ENCODE measurements at regions not wholly inside any gene's neighbourhood (a gene's known extent, or its start where the extent isn't known, plus 50 kb on each side); places are given as distances from the start of the nearest gene placed in this dataset.

- H3K4me2 ChIP-seq = no peak overlapping the region
- CTCF ChIA-PET = interaction anchor here (1.1 to 3.6 kb wide), 2 partner anchors 22 to 84 kb away, joined by 3 to 14 read pairs; no protein-coding TSS in a partner anchor
- no peaks in the 10 kb centered on the region for H3K36me3 ChIP-seq (replicated peaks in 1 of 2; ENCODE audit: control insufficient read depth in 1 of 2, insufficient read depth in 2 of 2, low read length in 1 of 2)
- H3K4me1 ChIP-seq (ENCODE audit: control insufficient read depth in 1 of 2, insufficient read depth in 2 of 2, low read depth in 1 of 2, low read length in 1 of 2) = no peaks in the 10 kb centered on the region
- no peaks in the 10 kb centered on the region for H3K9me2 ChIP-seq
- H3K4me3 ChIP-seq (ENCODE audit: low read depth in 2 of 2, low read length in 1 of 2) = no peak overlapping the region
- no peaks in the 10 kb centered on the region for H3F3A ChIP-seq (replicated peaks; ENCODE audit: insufficient read depth)
- H2AFZ ChIP-seq (ENCODE audit: low read depth) = no peak overlapping the region
- TF ChIP-seq RAD21 (IDR thresholded peaks at IDR 0.05; ENCODE audit: low read length) (no peak), RFX5 (IDR thresholded peaks at IDR 0.05; ENCODE audit: low read length) (no peak), REST (IDR thresholded peaks at IDR 0.05; ENCODE audit: low read depth, low read length) (no peak), RCOR1 (IDR thresholded peaks at IDR 0.05; ENCODE audit: low read length) (no peak), IRF3 (IDR thresholded peaks at IDR 0.05; ENCODE audit: low read depth, low read length) (no peak), TCF12 (IDR thresholded peaks at IDR 0.05) (no peak), POLR2AphosphoS5 (IDR thresholded peaks at IDR 0.05; ENCODE audit: low read depth, low read length) (no peak), FOSL2 (IDR thresholded peaks at IDR 0.05; ENCODE audit: borderline replicate concordance, low read depth) (no peak), PBX3 (IDR thresholded peaks at IDR 0.05) (no peak), MAX (IDR thresholded peaks at IDR 0.05; ENCODE audit: low read depth) (no peak), FOXM1 (IDR thresholded peaks at IDR 0.05; ENCODE audit: low read depth) (no peak)
- H3K27me3 ChIP-seq (ENCODE audit: insufficient read depth) = no peaks in the 10 kb centered on the region
- no peaks in the 10 kb centered on the region for H3K9me3 ChIP-seq
- H3K27ac ChIP-seq (ENCODE audit: low read depth in 2 of 2, low read length in 1 of 2) = no peak overlapping the region
- POLR2A ChIA-PET = no interaction called here
- DNase-seq = no peak
- no peaks in the 10 kb centered on the region for H3K79me2 ChIP-seq (ENCODE audit: insufficient read depth)
- H3K9ac ChIP-seq = no peak overlapping the region
- H4K20me1 ChIP-seq (ENCODE audit: insufficient read depth) = no peaks in the 10 kb centered on the region
These were observed 373.4 kb downstream of the TNS1 start for GRCh38 chr2:217629347-217629746.

- TF ChIP-seq USF2 (IDR thresholded peaks at IDR 0.05; ENCODE audit: borderline replicate concordance, low read depth, low read length) (no peak), EP300 (IDR thresholded peaks at IDR 0.05; ENCODE audit: borderline replicate concordance in 1 of 2, low read depth in 1 of 2, low read length in 1 of 2) (no peak), ZBTB33 (IDR thresholded peaks at IDR 0.05; ENCODE audit: borderline replicate concordance, low read depth) (no peak), YY1 (IDR thresholded peaks at IDR 0.05; ENCODE audit: low read depth) (no peak), IRF3 (IDR thresholded peaks at IDR 0.05; ENCODE audit: low read depth, low read length) (no peak), GABPA (IDR thresholded peaks at IDR 0.05; ENCODE audit: low read depth) (no peak), RXRA (IDR thresholded peaks at IDR 0.05; ENCODE audit: borderline replicate concordance, low read depth) (no peak)
These were observed 374.7 kb downstream of the TNS1 start for GRCh38 chr2:217628061-217628460.

More at GRCh38 chr2:217628061-217628460, 374.7 kb downstream of the TNS1 start:
- Histone ChIP-seq H3K36me3 (replicated peaks in 1 of 2; ENCODE audit: control insufficient read depth in 1 of 2, insufficient read depth in 2 of 2, low read length in 1 of 2) (no peaks in the 10 kb centered on the region), H3K27me3 (ENCODE audit: insufficient read depth) (no peaks in the 10 kb centered on the region), H3K9ac (no peak overlapping the region), H3F3A (replicated peaks; ENCODE audit: insufficient read depth) (no peaks in the 10 kb centered on the region), H3K9me2 (no peaks in the 10 kb centered on the region), H3K4me2 (no peak overlapping the region), H3K9me3 (no peaks in the 10 kb centered on the region), H3K4me3 (ENCODE audit: low read depth in 2 of 2, low read length in 1 of 2) (no peak overlapping the region), H2AFZ (ENCODE audit: low read depth) (no peak overlapping the region), H3K27ac (ENCODE audit: low read depth in 2 of 2, low read length in 1 of 2) (no peak overlapping the region), H4K20me1 (ENCODE audit: insufficient read depth) (no peaks in the 10 kb centered on the region), H3K79me2 (ENCODE audit: insufficient read depth) (no peaks in the 10 kb centered on the region), H3K4me1 (ENCODE audit: control insufficient read depth in 1 of 2, insufficient read depth in 2 of 2, low read depth in 1 of 2, low read length in 1 of 2) (peaks cover 0 to 2% of the 10 kb centered on the region in 2 experiments; a peak in 1 of 4 replicates)
- ChIA-PET POLR2A (no interaction called here), CTCF (no interaction called here)
- WGBS (ENCODE audit: low lambda C conversion rate) = 36% methylated on average over 2 of the region's 2 CpGs
- DNase-seq = no peak
